ENCODE measurements at regions not wholly inside any gene's neighbourhood (a gene's known extent, or its start where the extent isn't known, plus 50 kb on each side); places are given as distances from the start of the nearest gene placed in this dataset.
"Not testable (repeated sequence)": the region's sequence is repeated elsewhere in the genome, so short reads cannot be mapped to it uniquely, and the experiment has no call there.

- ATAC-seq; H3K27me3 ChIP-seq (ENCODE audit: low read length); H3K4me3 ChIP-seq (ENCODE audit: low read length); H3K27ac ChIP-seq (ENCODE audit: low read length); H3K4me1 ChIP-seq (ENCODE audit: insufficient read depth, low read length); H3K9me2 ChIP-seq (replicated peaks; ENCODE audit: low read length); POLR2A ChIA-PET (ENCODE audit: unreplicated experiment); H3K36me3 ChIP-seq (ENCODE audit: low read depth, low read length); CTCF ChIA-PET; H3K79me2 ChIP-seq (ENCODE audit: low read length); H3F3A ChIP-seq (ENCODE audit: low read length, unreplicated experiment); H3K9ac ChIP-seq (ENCODE audit: low read length); DNase-seq; H3K9me3 ChIP-seq (ENCODE audit: low read length); intact Hi-C loops (cut with micrococcal nuclease); H2AFZ ChIP-seq (ENCODE audit: low read length); H4K20me1 ChIP-seq (ENCODE audit: low read length); BruUV-seq (replicated peaks); H3K4me2 ChIP-seq (ENCODE audit: low read length): not testable (repeated sequence)
Observed at GRCh38 chr5:1579389-1579788, 55.6 kb upstream of the LPCAT1 start.

- H3K9ac ChIP-seq (ENCODE audit: low read length); H3K9me3 ChIP-seq (ENCODE audit: low read length); H3K36me3 ChIP-seq (ENCODE audit: low read depth, low read length); H3K4me1 ChIP-seq (ENCODE audit: insufficient read depth, low read length); BruUV-seq (replicated peaks); H3K9me2 ChIP-seq (replicated peaks; ENCODE audit: low read length); POLR2A ChIA-PET (ENCODE audit: unreplicated experiment); H3K4me2 ChIP-seq (ENCODE audit: low read length); H3K27me3 ChIP-seq (ENCODE audit: low read length); intact Hi-C loops (cut with micrococcal nuclease); H3F3A ChIP-seq (ENCODE audit: low read length, unreplicated experiment); H3K4me3 ChIP-seq (ENCODE audit: low read length); H2AFZ ChIP-seq (ENCODE audit: low read length); H3K27ac ChIP-seq (ENCODE audit: low read length); CTCF ChIA-PET; DNase-seq; H4K20me1 ChIP-seq (ENCODE audit: low read length); ATAC-seq; H3K79me2 ChIP-seq (ENCODE audit: low read length): not testable (repeated sequence)
Observed at GRCh38 chr5:1576851-1577250, 53.1 kb upstream of the LPCAT1 start.

DNA sequence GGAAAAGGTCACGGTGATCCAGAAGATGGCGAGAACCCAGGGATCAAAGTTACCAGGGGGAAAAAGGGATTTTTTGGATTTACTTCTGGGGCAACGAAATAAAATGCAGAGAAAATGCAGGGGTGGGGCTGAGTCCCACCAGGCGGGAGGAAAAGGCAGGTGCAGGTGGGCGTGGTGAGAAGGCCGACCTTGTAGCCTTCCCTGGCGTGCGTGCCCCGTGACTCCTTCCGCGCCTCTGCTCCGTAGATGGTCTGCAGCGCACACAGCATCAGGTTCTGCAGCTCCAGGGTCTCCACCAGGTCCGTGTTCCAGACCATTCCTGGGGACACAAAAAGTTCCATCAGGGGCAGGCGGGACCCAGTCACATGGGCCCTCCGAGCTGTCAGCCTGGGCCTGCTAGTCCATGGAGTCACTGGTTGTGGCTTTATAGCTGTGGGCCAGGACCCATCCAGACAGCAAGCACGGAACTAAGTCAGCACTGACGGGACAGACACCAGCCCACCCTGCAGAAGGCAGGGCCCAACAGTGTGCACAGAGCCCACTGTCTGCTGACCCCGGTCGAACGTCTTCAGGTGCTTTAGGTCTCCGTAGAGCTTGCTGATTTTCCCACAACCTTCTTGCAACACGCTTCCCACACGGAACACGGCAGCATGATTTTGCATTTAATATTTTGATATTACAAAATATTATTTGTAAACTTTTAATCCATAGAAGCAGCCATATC is 52.4 kb upstream of the LPCAT1 start:
- H3K27ac ChIP-seq (ENCODE audit: low read length); H3K36me3 ChIP-seq (ENCODE audit: low read depth, low read length); H4K20me1 ChIP-seq (ENCODE audit: low read length); DNase-seq; H3K9ac ChIP-seq (ENCODE audit: low read length); POLR2A ChIA-PET (ENCODE audit: unreplicated experiment); BruUV-seq (replicated peaks); H3K9me3 ChIP-seq (ENCODE audit: low read length); H3K4me1 ChIP-seq (ENCODE audit: insufficient read depth, low read length); H3K27me3 ChIP-seq (ENCODE audit: low read length); CTCF ChIA-PET; intact Hi-C loops (cut with micrococcal nuclease); H3K79me2 ChIP-seq (ENCODE audit: low read length); ATAC-seq; H2AFZ ChIP-seq (ENCODE audit: low read length); H3F3A ChIP-seq (ENCODE audit: low read length, unreplicated experiment); H3K4me3 ChIP-seq (ENCODE audit: low read length); H3K9me2 ChIP-seq (replicated peaks; ENCODE audit: low read length); H3K4me2 ChIP-seq (ENCODE audit: low read length): not testable (repeated sequence)

- H3K9ac ChIP-seq (ENCODE audit: low read length); H3K36me3 ChIP-seq (ENCODE audit: low read depth, low read length); H3K4me2 ChIP-seq (ENCODE audit: low read length); H3K27ac ChIP-seq (ENCODE audit: low read length); H3F3A ChIP-seq (ENCODE audit: low read length, unreplicated experiment); H4K20me1 ChIP-seq (ENCODE audit: low read length); H3K79me2 ChIP-seq (ENCODE audit: low read length); intact Hi-C loops (cut with micrococcal nuclease); H2AFZ ChIP-seq (ENCODE audit: low read length); DNase-seq; BruUV-seq (replicated peaks); H3K4me3 ChIP-seq (ENCODE audit: low read length); H3K4me1 ChIP-seq (ENCODE audit: insufficient read depth, low read length); ATAC-seq; H3K9me3 ChIP-seq (ENCODE audit: low read length); POLR2A ChIA-PET (ENCODE audit: unreplicated experiment); H3K27me3 ChIP-seq (ENCODE audit: low read length); CTCF ChIA-PET; H3K9me2 ChIP-seq (replicated peaks; ENCODE audit: low read length): not testable (repeated sequence)
Observed at GRCh38 chr5:1575491-1575890, 51.7 kb upstream of the LPCAT1 start.

DNA sequence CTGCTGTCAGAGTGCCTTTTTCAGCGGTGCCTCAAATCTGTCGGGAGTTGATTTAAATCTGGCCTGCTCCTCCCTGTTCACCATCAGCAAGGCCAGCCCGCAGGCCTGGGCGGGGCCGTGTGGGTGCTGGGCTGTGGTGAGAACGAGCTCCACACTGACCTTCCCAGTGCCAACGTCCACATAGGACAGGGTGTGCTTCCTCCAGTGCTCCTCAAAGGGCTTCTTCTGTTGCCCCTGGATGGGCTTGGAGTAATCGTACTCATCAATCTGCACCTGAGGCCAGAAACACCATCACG is 50.2 kb upstream of the LPCAT1 start:
- H3K9me2 ChIP-seq (replicated peaks; ENCODE audit: low read length); H3K27me3 ChIP-seq (ENCODE audit: low read length); POLR2A ChIA-PET (ENCODE audit: unreplicated experiment); H3K4me3 ChIP-seq (ENCODE audit: low read length); H2AFZ ChIP-seq (ENCODE audit: low read length); intact Hi-C loops (cut with micrococcal nuclease); DNase-seq; H3K4me1 ChIP-seq (ENCODE audit: insufficient read depth, low read length); H3K9me3 ChIP-seq (ENCODE audit: low read length); CTCF ChIA-PET; BruUV-seq (replicated peaks); H3K79me2 ChIP-seq (ENCODE audit: low read length); H4K20me1 ChIP-seq (ENCODE audit: low read length); H3K9ac ChIP-seq (ENCODE audit: low read length); ATAC-seq; H3K27ac ChIP-seq (ENCODE audit: low read length); H3F3A ChIP-seq (ENCODE audit: low read length, unreplicated experiment); H3K36me3 ChIP-seq (ENCODE audit: low read depth, low read length); H3K4me2 ChIP-seq (ENCODE audit: low read length): not testable (repeated sequence)

DNA sequence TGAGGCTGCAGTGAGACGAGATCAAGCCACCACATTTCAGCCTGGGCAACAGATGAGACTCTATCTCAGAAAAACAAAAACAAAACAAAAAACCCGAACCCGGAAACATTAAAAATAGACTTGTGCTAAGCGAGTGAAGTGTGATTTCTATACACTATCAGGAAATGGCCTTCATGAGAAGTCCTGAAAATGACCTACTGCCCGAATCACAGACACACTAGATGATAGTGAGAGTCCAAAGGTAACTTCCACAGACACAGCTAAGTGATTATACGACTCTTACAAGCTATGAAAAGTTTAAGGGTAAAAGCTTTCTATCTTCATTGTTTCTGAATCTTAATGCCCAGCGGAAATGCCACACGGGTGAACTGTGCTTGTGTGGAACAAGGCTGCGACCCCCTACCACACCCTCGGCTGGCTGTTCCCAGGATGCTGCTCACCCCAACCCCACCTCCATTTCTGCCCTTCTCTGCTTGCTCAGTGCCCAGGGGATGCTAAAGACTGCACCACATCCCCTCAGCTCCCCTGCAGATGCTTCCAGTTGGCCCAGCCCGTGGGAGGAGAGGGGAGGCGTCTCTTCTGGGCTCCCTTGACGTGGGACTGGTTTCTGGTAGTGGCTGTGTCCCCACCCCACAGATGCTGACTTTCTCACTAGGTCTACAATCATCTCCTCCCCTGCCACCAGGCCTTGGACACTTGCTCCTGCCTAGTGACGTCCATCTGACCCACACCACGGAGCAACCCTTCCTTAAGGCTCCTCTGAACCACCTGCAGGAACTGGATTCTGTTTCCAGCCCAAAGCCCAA is 49.7 kb upstream of the LPCAT1 start:
- CTCF ChIA-PET; BruUV-seq (replicated peaks); DNase-seq; H3F3A ChIP-seq (ENCODE audit: low read length, unreplicated experiment); H3K9ac ChIP-seq (ENCODE audit: low read length); H2AFZ ChIP-seq (ENCODE audit: low read length); H4K20me1 ChIP-seq (ENCODE audit: low read length); H3K9me2 ChIP-seq (replicated peaks; ENCODE audit: low read length); intact Hi-C loops (cut with micrococcal nuclease); H3K27ac ChIP-seq (ENCODE audit: low read length); H3K4me1 ChIP-seq (ENCODE audit: insufficient read depth, low read length); POLR2A ChIA-PET (ENCODE audit: unreplicated experiment); ATAC-seq; H3K36me3 ChIP-seq (ENCODE audit: low read depth, low read length); H3K4me3 ChIP-seq (ENCODE audit: low read length); H3K79me2 ChIP-seq (ENCODE audit: low read length); H3K9me3 ChIP-seq (ENCODE audit: low read length); H3K27me3 ChIP-seq (ENCODE audit: low read length); H3K4me2 ChIP-seq (ENCODE audit: low read length): not testable (repeated sequence)
